BLaER1 (cell line): ENCODE measurements at regions not wholly inside any gene's neighbourhood (a gene's known extent, or its start where the extent isn't known, plus 50 kb on each side); places are given as distances from the start of the nearest gene placed in this dataset.
A peak's percentile ranks its signal among the peaks of the same experiment; 100 is the strongest.
"Not testable (repeated sequence)": the region's sequence is repeated elsewhere in the genome, so short reads cannot be mapped to it uniquely, and the experiment has no call there.

ENCODE experiments used
- H3K27ac ChIP-seq: shearing (Covaris generic); formaldehyde crosslinking; 2 replicates; pipeline ENCODE4 v1.8.1; 2022
- H3K27me3 ChIP-seq: shearing (Covaris generic); formaldehyde crosslinking; 2 replicates; pipeline ENCODE4 v1.8.1; 2022
- H3K36me3 ChIP-seq: shearing (Covaris generic); formaldehyde crosslinking; 2 replicates; pipeline ENCODE4 v1.8.1; 2022
- H3K4me1 ChIP-seq: shearing (Covaris generic); formaldehyde crosslinking; 2 replicates; pipeline ENCODE4 v1.8.1; 2022
- H3K4me2 ChIP-seq: shearing (Covaris generic); formaldehyde crosslinking; 2 replicates; pipeline ENCODE4 v1.8.1; 2022
- H3K4me3 ChIP-seq: shearing (Covaris generic); formaldehyde crosslinking; 2 replicates; pipeline ENCODE4 v1.8.1; 2022
- H3K9ac ChIP-seq: shearing (Covaris generic); formaldehyde crosslinking; 2 replicates; pipeline ENCODE4 v1.8.1; 2022
- H3K9me3 ChIP-seq: shearing (Covaris generic); formaldehyde crosslinking; 2 replicates; pipeline ENCODE4 v1.8.1; 2022
- H4K20me1 ChIP-seq: shearing (Covaris generic); formaldehyde crosslinking; 2 replicates; pipeline ENCODE4 v1.8.1; 2022
- Cebpa-rat ChIP-seq: shearing (Covaris generic); IDR thresholded peaks from 2 replicates; pipeline ENCODE4 v1.8.1; 2022

DNA sequence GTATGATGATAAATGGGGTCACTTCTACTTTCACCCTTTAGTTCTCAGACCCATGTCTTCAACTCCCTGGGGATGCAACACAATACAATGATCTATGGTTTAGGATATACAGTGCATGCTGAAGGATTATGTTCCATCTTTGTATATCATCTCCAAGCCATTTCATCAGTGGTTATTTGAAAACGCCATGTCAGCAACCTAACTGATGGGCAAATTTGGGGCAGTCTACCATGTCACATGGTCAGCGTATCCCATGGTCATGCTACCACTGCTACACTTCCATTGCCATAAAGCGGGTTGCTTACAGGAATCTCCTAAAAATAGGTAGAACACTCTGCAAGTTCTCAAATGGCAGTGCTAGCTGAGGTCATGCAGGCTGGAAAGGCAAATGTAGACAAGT lies 236.5 kb upstream of the ISX start:
- H3K9me3 ChIP-seq: no peaks in the 10 kb centered on the region
- H3K4me1 ChIP-seq: no peaks in the 10 kb centered on the region
- H4K20me1 ChIP-seq: no peaks in the 10 kb centered on the region
- no peak overlapping the region for H3K9ac ChIP-seq
- no peaks in the 10 kb centered on the region for H3K36me3 ChIP-seq
- H3K4me2 ChIP-seq: no peak overlapping the region
- H3K27ac ChIP-seq: no peak overlapping the region
- no peak for TF ChIP-seq Cebpa-rat
- H3K27me3 ChIP-seq: no peaks in the 10 kb centered on the region; the same call in 1 of the 2 replicates
- no peak overlapping the region for H3K4me3 ChIP-seq

DNA sequence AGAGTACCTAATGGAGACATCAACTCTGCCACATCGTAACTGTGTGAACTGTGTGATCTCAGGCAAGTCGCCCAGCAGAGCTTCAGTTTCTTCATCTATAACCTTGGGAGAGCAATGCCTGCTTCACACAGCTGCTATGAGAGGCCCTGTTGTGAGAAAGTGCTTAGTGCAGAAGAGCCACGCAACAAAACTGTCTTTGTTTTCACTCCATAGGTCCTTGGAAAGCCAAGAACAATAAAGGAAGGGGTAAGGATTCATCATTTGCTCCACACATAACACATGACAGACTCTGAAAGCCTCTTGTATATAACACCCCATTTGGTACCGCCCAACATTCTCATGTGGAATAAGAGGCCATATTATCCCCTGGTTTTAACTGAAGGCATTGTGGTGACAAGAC lies 231.9 kb upstream of the ISX start:
- no peaks in the 10 kb centered on the region for H3K36me3 ChIP-seq
- H3K4me1 ChIP-seq: no peaks in the 10 kb centered on the region
- H3K4me3 ChIP-seq: no peak overlapping the region
- H3K9ac ChIP-seq: no peak overlapping the region
- no peaks in the 10 kb centered on the region for H3K9me3 ChIP-seq
- no peak overlapping the region for H3K4me2 ChIP-seq
- H3K27me3 ChIP-seq: no peaks in the 10 kb centered on the region
- no peak for TF ChIP-seq Cebpa-rat
- no peak overlapping the region for H3K27ac ChIP-seq
- no peaks in the 10 kb centered on the region for H4K20me1 ChIP-seq

DNA sequence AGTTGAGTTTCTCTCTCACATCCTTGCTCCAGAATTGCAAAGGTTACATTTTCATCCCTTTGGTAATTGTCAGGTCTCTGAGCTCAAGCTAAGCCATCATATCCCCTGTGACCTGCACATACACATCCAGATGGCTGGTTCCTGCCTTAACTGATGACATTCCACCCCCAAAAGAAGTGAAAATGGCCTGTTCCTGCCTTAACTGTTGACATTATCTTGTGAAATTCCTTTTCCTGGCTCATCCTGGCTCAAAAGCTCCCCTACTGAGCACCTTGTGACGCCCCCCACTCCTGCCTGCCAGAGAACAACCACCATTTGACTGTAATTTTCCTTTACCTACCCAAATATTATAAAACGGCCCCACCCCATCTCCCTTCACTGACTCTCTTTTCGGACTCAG lies 231.4 kb upstream of the ISX start:
- not testable (repeated sequence) for H3K27me3 ChIP-seq, H3K9me3 ChIP-seq, H3K27ac ChIP-seq, H3K4me2 ChIP-seq, H3K4me1 ChIP-seq, H3K9ac ChIP-seq, H3K4me3 ChIP-seq, H3K36me3 ChIP-seq, H4K20me1 ChIP-seq

DNA sequence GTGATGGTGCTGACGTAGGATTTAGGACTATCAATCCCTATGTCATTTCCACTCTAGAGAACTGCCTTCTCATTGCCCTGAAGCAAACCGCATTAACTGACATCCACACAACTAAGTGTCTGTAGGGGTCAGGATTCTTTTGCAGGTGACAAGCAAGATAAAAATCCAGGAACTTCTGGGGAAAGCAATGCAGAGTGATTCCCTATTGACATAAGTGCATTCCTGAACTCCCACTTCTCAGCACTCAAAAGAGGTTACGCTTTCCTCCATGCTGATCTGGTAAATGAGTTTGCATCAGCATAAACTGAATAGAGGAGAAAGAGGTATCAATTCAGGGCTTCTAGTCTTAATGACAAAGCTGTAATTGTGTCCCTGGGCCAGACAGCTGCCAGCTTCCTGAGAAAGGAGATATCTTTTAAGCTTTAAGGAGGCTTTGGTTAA lies 224.6 kb upstream of the ISX start:
- peaks cover 14% of the 10 kb centered on the region for H3K9me3 ChIP-seq
- H3K4me1 ChIP-seq: peaks cover 10% of the 10 kb centered on the region
- H3K27ac ChIP-seq: no peak overlapping the region
- H3K4me2 ChIP-seq: no peak overlapping the region
- no peaks in the 10 kb centered on the region for H4K20me1 ChIP-seq
- no peak for TF ChIP-seq Cebpa-rat
- no peak overlapping the region for H3K9ac ChIP-seq
- no peaks in the 10 kb centered on the region for H3K27me3 ChIP-seq
- H3K36me3 ChIP-seq: no peaks in the 10 kb centered on the region
- H3K4me3 ChIP-seq: no peak overlapping the region

DNA sequence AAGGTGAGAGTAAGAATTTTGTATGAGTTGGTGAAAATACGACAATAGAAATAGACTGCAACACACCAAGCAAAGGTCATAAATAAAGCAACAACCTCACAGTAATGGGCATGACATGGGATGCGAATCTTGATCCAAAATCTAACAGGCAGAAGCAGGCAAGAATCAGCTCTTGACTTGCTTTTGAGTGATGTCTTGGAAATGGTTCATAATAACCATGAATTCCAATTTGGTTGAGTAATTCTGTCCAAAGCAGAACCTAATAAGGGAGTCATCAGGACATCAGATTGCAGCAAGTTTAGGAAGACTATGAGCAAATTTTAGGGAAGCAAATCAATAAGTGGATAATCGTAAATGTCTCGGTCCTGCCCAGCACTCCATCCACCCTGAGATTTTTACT lies 224.0 kb upstream of the ISX start:
- Histone ChIP-seq H3K4me1 (peaks cover 10% of the 10 kb centered on the region), H3K9me3 (peaks cover 14% of the 10 kb centered on the region), H3K27me3 (no peaks in the 10 kb centered on the region), H3K27ac (no peak overlapping the region), H3K9ac (no peak overlapping the region), H3K4me3 (no peak overlapping the region), H3K36me3 (no peaks in the 10 kb centered on the region), H4K20me1 (no peaks in the 10 kb centered on the region), H3K4me2 (no peak overlapping the region)
- TF ChIP-seq Cebpa-rat: no peak

DNA sequence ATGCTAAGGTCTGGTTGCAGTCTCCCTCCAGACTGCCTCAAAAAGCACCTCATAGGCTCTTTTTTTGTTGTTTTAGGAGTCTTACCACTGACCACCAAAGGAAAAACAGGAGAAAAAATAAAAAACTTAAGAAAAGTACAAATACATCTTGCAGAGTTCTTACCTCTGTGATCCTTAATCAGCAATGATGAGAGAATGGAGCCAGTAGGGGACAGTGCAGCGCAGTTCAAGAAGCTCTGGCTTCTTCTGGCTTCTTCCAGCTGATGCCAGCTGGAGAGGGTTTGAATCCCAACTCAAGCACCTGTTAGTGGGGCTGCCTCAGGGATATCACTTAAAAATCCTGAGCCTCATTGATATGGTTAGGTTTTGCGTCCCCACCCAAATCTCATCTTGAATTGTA lies 223.3 kb upstream of the ISX start:
- no peak for TF ChIP-seq Cebpa-rat
- H3K4me2 ChIP-seq: peak overlapping the region; percentile 40
- peaks cover 14% of the 10 kb centered on the region for H3K9me3 ChIP-seq
- no peak overlapping the region for H3K9ac ChIP-seq
- no peaks in the 10 kb centered on the region for H4K20me1 ChIP-seq
- no peaks in the 10 kb centered on the region for H3K27me3 ChIP-seq
- no peak overlapping the region for H3K4me3 ChIP-seq
- H3K4me1 ChIP-seq: peaks cover 10% of the 10 kb centered on the region
- no peaks in the 10 kb centered on the region for H3K36me3 ChIP-seq
- H3K27ac ChIP-seq: no peak overlapping the region

DNA sequence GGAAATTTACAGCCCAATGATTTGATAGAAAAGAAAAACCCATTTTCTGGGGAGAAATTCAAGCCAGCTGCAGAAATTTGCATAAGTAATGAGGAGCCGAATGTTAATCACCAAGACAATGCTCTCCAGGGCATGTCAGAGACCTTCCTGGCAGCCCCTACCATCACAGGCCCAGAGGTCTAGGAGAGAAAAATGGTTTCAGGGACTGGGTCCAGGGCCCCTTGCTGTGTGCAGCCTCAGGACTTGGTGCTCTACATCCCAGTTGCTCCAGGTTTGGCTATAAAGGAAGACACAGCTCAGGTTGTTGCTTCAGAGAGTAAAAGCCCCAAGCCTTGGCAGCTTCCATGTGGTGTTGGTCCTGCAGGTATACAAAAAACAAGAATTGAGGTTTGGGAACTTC lies 222.2 kb upstream of the ISX start:
- H3K4me3 ChIP-seq, H3K9ac ChIP-seq, H4K20me1 ChIP-seq, H3K4me2 ChIP-seq, H3K27me3 ChIP-seq, H3K36me3 ChIP-seq, H3K27ac ChIP-seq: not testable (repeated sequence)
- peaks cover 16% of the 10 kb centered on the region for H3K4me1 ChIP-seq
- H3K9me3 ChIP-seq: peaks cover 14% of the 10 kb centered on the region

DNA sequence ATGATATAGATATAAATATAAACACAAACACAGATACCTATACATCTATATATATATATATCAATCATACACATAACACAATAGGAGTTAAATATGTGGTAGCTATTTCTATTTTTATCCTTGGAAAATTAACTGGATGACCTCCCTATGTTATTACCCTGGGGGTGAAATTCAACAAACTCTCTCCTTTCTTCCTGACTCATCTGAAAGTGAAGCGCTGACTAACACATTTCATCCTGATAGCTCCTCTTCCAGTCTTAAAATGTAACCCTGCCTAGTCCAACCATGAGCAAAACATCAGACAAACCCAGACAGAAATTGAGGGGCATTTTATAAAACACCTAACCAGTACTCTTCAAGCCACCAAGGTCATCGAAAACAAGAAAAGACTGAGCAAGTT lies 220.6 kb upstream of the ISX start:
- Histone ChIP-seq H3K27ac (no peak overlapping the region), H3K36me3 (no peaks in the 10 kb centered on the region), H3K4me2 (no peak overlapping the region), H3K9ac (no peak overlapping the region), H3K27me3 (no peaks in the 10 kb centered on the region), H3K4me1 (peaks cover 33% of the 10 kb centered on the region), H3K9me3 (peaks cover 14% of the 10 kb centered on the region), H3K4me3 (no peak overlapping the region), H4K20me1 (no peaks in the 10 kb centered on the region)
- TF ChIP-seq Cebpa-rat: no peak

DNA sequence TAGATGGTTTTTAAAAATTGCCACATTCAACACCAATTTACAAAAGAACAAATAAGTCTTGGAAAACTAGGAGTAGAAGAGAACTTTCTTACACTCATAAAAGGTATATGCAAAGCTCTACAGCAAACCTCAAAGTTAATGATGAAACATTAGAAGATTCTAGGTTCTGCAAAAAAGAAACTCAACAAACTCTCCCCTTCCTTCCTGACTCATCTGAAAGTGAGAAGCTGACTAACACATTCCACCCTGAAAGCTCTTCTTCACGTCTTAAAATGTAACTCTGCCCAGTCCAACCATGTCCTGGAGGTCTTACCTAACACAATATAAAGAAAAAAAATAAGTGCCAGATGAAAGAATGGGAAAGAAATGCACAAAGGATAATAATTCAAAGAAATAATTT lies 218.9 kb upstream of the ISX start:
- Histone ChIP-seq H3K4me1 (peaks cover 34% of the 10 kb centered on the region), H3K4me3 (no peak overlapping the region), H3K9ac (no peak overlapping the region), H4K20me1 (no peaks in the 10 kb centered on the region), H3K36me3 (no peaks in the 10 kb centered on the region), H3K9me3 (peaks cover 14% of the 10 kb centered on the region), H3K27me3 (no peaks in the 10 kb centered on the region), H3K27ac (no peak overlapping the region), H3K4me2 (no peak overlapping the region)
- TF ChIP-seq Cebpa-rat: no peak

DNA sequence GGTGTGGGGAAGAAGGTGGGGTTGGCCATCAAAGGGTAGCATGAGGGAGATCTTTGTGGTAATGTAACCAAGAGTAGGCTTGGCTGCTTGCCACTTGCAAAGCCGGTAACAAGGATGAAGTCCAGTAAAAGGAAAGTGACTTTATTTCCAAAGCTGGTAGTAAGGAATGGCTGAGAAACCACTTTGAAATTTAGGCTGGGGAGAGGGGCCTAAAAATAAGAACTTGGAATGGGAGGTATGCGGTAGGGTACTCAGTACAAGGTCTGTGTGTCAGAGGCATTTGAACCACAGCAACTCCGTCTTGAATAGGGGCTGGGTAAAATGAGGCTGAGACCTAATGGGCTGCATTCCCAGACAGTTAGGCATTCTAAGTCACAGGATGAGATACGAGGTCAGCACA lies 216.0 kb upstream of the ISX start:
- Histone ChIP-seq H3K4me2 (peak overlapping the region; percentile 56), H3K9me3 (no peaks in the 10 kb centered on the region), H3K27ac (no peak overlapping the region), H3K27me3 (no peaks in the 10 kb centered on the region), H4K20me1 (no peaks in the 10 kb centered on the region), H3K9ac (no peak overlapping the region), H3K4me3 (no peak overlapping the region), H3K4me1 (peaks cover 24% of the 10 kb centered on the region), H3K36me3 (no peaks in the 10 kb centered on the region)
- TF ChIP-seq Cebpa-rat: no peak

DNA sequence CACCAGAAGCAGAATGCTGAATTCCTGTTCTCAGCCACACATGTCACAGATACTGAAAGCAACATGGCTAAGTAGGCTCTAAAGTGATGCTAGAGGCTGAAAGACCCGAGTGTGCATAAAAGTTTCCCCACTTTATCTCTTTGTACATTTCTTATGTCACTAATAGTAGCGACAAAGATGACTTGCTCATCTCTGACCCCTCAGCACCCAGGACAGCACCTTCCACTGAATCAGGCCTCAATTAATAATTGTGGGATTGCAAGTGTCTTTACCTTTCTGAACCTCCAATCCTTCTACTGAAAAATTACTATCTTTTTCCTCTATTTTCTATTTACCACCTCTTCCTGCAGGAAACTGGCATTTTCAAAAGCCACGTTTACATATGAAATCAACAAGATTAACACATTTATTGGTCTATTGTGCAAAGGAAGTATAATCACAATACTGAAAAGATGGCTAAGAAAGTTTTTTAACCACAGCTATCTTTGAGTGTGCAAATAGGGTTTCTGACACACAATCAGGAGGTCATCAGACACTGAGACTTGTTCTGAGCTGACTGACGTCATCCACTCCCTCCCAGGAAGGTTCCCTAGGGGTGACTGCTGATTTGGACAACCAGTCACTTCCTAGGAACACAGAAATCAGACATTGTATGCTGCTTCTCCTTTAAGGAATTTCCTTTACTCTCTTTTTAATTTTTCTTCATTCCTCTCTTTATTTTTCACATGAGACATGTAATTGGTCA lies 213.9 kb upstream of the ISX start:
- H3K27ac ChIP-seq: no peak overlapping the region
- H3K9me3 ChIP-seq: no peaks in the 10 kb centered on the region
- H3K36me3 ChIP-seq: no peaks in the 10 kb centered on the region
- no peaks in the 10 kb centered on the region for H4K20me1 ChIP-seq
- no peak for TF ChIP-seq Cebpa-rat
- H3K27me3 ChIP-seq: no peaks in the 10 kb centered on the region
- no peak overlapping the region for H3K4me2 ChIP-seq
- no peak overlapping the region for H3K4me3 ChIP-seq
- no peak overlapping the region for H3K9ac ChIP-seq
- H3K4me1 ChIP-seq: peaks cover 24% of the 10 kb centered on the region
